ENCODE measurements at regions not wholly inside any gene's neighbourhood (a gene's known extent, or its start where the extent isn't known, plus 50 kb on each side); places are given as distances from the start of the nearest gene placed in this dataset.

GRCh38 chr13:105599477-105600037 is 935.9 kb downstream of the EFNB2 start:
- TF ChIP-seq, protein P1, sequence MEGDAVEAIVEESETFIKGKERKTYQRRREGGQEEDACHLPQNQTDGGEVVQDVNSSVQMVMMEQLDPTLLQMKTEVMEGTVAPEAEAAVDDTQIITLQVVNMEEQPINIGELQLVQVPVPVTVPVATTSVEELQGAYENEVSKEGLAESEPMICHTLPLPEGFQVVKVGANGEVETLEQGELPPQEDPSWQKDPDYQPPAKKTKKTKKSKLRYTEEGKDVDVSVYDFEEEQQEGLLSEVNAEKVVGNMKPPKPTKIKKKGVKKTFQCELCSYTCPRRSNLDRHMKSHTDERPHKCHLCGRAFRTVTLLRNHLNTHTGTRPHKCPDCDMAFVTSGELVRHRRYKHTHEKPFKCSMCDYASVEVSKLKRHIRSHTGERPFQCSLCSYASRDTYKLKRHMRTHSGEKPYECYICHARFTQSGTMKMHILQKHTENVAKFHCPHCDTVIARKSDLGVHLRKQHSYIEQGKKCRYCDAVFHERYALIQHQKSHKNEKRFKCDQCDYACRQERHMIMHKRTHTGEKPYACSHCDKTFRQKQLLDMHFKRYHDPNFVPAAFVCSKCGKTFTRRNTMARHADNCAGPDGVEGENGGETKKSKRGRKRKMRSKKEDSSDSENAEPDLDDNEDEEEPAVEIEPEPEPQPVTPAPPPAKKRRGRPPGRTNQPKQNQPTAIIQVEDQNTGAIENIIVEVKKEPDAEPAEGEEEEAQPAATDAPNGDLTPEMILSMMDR (conservative IDR thresholded peaks at IDR 0.05; ENCODE audit: low read depth, low read length) = no peak
- no peak for TF ChIP-seq EZH2 (IDR thresholded peaks at IDR 0.05; ENCODE audit: low read length, unreplicated experiment)
